H1 (cell line): ENCODE measurements at regions not wholly inside any gene's neighbourhood (a gene's known extent, or its start where the extent isn't known, plus 50 kb on each side); places are given as distances from the start of the nearest gene placed in this dataset.

Experiments
- SP1 ChIP-seq: IDR thresholded peaks from 2 replicates; pipeline ENCODE4 v1.6.1; 2011; ENCODE audit warnings: low read depth, low read length
- TF ChIP-seq, protein P1 (sequence below), 3 experiments: IDR thresholded peaks; 1 replicate in 2 of 3; 2 replicates in 1 of 3; pipeline versions ENCODE4 v1.5.1 to v1.6.1; 2011; ENCODE audit warnings: low read length in 3 of 3, mild to moderate bottlenecking in 3 of 3, inconsistent platforms in 2 of 3, low read depth in 1 of 3, moderate library complexity in 1 of 3; ENCODE audit not compliant: insufficient read depth in 1 of 3; ENCODE audit errors: control extremely low read depth in 1 of 3
- TF ChIP-seq, protein P2 (sequence below): IDR thresholded peaks from 2 replicates; pipeline ENCODE4 v1.6.1; 2012; ENCODE audit warnings: low read length, inconsistent platforms

DNA sequence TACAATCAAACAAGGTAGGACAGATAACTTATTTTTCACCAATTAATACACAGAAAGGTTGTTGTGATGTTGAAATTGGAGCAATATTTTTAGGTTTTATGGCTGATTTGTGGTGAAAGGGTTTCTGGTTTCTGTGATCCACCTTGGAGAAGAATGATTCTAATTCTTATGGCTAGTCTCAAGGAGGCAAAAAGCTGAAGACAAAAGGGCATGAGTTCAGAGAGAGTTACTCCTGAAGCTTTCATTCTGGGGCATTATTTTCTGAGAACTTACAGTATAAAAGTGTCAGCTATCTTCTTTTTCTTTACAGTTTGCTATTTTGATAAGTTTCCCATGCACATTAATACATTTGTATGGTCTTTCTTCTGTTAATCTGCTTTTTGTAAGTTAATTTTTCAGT is 372.4 kb upstream of the CCDC179 start:
- TF ChIP-seq, protein P1, sequence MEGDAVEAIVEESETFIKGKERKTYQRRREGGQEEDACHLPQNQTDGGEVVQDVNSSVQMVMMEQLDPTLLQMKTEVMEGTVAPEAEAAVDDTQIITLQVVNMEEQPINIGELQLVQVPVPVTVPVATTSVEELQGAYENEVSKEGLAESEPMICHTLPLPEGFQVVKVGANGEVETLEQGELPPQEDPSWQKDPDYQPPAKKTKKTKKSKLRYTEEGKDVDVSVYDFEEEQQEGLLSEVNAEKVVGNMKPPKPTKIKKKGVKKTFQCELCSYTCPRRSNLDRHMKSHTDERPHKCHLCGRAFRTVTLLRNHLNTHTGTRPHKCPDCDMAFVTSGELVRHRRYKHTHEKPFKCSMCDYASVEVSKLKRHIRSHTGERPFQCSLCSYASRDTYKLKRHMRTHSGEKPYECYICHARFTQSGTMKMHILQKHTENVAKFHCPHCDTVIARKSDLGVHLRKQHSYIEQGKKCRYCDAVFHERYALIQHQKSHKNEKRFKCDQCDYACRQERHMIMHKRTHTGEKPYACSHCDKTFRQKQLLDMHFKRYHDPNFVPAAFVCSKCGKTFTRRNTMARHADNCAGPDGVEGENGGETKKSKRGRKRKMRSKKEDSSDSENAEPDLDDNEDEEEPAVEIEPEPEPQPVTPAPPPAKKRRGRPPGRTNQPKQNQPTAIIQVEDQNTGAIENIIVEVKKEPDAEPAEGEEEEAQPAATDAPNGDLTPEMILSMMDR (IDR thresholded peaks at IDR 0.05; ENCODE audit: control extremely low read depth in 1 of 3, insufficient read depth in 1 of 3, low read depth in 1 of 3, low read length in 3 of 3) = no peak
- TF ChIP-seq SP1 = no peak
- TF ChIP-seq, protein P2, sequence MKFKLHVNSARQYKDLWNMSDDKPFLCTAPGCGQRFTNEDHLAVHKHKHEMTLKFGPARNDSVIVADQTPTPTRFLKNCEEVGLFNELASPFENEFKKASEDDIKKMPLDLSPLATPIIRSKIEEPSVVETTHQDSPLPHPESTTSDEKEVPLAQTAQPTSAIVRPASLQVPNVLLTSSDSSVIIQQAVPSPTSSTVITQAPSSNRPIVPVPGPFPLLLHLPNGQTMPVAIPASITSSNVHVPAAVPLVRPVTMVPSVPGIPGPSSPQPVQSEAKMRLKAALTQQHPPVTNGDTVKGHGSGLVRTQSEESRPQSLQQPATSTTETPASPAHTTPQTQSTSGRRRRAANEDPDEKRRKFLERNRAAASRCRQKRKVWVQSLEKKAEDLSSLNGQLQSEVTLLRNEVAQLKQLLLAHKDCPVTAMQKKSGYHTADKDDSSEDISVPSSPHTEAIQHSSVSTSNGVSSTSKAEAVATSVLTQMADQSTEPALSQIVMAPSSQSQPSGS = no peak
